Gastroesophageal sphincter (tissue), 3 donors: ENCODE measurements at regions not wholly inside any gene's neighbourhood (a gene's known extent, or its start where the extent isn't known, plus 50 kb on each side); places are given as distances from the start of the nearest gene placed in this dataset.

Experiments
- EP300 ChIP-seq: sonication (generic); formaldehyde crosslinking; IDR thresholded peaks from one replicate; pipeline ENCODE4 v1.6.1; 2017; ENCODE audit warnings: antibody characterized with exemption, mild to moderate bottlenecking
- POLR2A ChIP-seq, 2 donors: fragments of 450-650 bp; IDR thresholded peaks; one replicate each; pipeline ENCODE4 v1.6.1; 2017; ENCODE audit warnings: antibody characterized with exemption in 2 of 2, mild to moderate bottlenecking in 2 of 2, moderate library complexity in 1 of 2
- TF ChIP-seq, protein P1 (sequence below), 4 experiments: fragments of 200-600 bp in 2 of 4; fragments of 450-650 bp in 2 of 4; sonication (generic) in 1 of 4; IDR thresholded peaks; one replicate each; pipeline ENCODE4 v1.5.1; 2017 to 2019; ENCODE audit warnings: antibody characterized with exemption in 4 of 4, mild to moderate bottlenecking in 2 of 4, moderate library complexity in 2 of 4

DNA sequence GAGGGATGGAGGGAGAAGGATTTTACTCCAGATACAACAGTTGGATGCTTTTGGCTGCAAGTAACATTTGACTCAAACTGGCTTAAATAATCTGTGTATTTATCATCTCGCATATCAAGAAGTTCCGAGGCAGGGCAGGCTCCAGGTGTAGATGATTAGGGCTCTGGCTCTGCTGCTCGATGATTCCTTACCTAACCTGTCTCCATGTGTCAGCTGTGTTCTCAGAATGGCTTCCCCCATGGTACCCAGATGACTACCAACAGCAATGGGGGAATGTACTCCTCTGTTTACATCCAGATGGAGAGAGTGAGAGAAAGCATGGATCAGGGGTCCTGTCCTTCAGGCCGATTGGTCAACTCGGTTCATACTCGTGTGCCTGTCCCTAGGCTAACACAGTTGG, 90.4 kb upstream of the AKT3 start:
- TF ChIP-seq POLR2A (IDR thresholded peaks at IDR 0.05): no peak
- TF ChIP-seq, protein P1, sequence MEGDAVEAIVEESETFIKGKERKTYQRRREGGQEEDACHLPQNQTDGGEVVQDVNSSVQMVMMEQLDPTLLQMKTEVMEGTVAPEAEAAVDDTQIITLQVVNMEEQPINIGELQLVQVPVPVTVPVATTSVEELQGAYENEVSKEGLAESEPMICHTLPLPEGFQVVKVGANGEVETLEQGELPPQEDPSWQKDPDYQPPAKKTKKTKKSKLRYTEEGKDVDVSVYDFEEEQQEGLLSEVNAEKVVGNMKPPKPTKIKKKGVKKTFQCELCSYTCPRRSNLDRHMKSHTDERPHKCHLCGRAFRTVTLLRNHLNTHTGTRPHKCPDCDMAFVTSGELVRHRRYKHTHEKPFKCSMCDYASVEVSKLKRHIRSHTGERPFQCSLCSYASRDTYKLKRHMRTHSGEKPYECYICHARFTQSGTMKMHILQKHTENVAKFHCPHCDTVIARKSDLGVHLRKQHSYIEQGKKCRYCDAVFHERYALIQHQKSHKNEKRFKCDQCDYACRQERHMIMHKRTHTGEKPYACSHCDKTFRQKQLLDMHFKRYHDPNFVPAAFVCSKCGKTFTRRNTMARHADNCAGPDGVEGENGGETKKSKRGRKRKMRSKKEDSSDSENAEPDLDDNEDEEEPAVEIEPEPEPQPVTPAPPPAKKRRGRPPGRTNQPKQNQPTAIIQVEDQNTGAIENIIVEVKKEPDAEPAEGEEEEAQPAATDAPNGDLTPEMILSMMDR (IDR thresholded peaks at IDR 0.05): no peak
- TF ChIP-seq EP300: no peak
